Astrocyte of the spinal cord (primary cell): ENCODE measurements at regions not wholly inside any gene's neighbourhood (a gene's known extent, or its start where the extent isn't known, plus 50 kb on each side); places are given as distances from the start of the nearest gene placed in this dataset.

Experiments used
- DNase-seq: peaks from one replicate; pipeline ENCODE4 v3.0.0; 2011; ENCODE audit warnings: low read depth, low spot score
- H3K4me3 ChIP-seq: 2 replicates; pipeline ENCODE4 v1.5.1; 2011; ENCODE audit warnings: low read depth, mild to moderate bottlenecking, low read length, moderate library complexity
- in situ Hi-C: cut with HindIII; loops from 2 replicates; pipeline ENCODE4 v1.10.0; 2017; ENCODE audit warnings: low sequenced_read_pairs
- TF ChIP-seq, protein P1 (sequence below): IDR thresholded peaks from 2 replicates; pipeline ENCODE4 v1.5.1; 2012; ENCODE audit warnings: low read depth, mild to moderate bottlenecking, low read length, inconsistent platforms

DNA sequence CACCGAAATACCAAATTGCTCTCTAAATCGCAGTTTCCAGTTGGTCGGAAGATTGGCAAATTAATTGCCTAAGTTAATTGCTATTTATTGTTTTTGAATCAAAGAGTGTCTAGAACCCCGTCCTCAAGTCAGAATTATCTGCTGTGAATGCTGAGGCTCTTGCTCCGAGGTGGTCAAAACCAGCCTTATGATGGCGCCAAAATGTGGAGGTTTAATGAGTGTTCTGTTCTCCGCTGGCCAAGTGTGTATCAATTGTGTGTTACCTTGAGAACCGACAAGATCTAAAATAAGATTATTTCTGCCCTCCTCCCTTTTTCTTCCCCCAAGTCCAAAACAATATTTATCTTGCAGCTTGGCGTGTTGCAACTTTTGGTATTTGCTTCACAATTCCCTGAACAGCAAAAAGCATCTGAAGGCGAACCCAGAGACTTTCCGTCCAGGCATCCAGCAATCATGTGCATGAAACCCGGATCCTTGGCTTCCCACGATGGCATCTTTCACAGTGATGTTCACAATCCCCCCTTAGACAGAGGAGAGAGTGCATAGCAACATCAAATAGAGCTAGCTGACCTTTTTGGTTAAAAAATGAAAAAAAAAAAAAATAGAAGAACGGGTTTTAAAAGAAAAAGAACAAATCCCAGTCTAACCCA is 323.0 kb downstream of the MYCN start:
- no peak for DNase-seq
- in situ Hi-C loops: no loop called here
- TF ChIP-seq, protein P1, sequence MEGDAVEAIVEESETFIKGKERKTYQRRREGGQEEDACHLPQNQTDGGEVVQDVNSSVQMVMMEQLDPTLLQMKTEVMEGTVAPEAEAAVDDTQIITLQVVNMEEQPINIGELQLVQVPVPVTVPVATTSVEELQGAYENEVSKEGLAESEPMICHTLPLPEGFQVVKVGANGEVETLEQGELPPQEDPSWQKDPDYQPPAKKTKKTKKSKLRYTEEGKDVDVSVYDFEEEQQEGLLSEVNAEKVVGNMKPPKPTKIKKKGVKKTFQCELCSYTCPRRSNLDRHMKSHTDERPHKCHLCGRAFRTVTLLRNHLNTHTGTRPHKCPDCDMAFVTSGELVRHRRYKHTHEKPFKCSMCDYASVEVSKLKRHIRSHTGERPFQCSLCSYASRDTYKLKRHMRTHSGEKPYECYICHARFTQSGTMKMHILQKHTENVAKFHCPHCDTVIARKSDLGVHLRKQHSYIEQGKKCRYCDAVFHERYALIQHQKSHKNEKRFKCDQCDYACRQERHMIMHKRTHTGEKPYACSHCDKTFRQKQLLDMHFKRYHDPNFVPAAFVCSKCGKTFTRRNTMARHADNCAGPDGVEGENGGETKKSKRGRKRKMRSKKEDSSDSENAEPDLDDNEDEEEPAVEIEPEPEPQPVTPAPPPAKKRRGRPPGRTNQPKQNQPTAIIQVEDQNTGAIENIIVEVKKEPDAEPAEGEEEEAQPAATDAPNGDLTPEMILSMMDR: no peak
- no peak overlapping the region for H3K4me3 ChIP-seq

DNA sequence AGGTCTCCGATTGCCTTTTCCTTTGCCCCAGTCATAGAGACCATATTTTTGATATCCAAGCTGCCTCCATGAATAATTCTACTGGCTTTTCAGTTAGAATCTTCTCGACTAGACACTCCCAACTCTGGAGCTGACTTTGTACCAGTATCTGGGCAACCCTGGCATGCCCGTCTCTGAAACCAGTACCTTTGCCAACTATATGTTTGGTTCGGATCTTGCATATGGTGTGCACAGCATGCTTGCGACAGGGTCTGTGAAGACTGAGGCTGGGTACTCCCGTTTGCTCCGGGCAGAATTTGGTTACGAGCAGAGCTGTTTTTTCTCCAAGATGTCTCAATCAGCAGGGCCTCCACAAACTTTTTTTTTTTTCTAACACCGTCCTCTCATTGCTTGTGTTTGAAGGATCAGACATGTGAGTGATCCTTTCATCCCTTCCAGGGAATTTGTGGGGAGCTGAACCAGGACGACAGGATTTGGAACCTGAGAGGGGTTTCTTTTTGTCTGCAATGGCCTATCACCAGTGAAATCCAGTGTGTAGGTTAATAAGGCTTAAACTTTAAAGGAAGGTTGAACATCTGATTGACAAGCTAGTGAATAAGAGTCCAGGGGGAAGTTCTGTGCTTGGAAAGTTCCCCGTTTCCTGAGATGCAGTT is 322.3 kb downstream of the MYCN start:
- TF ChIP-seq, protein P1: no peak
- H3K4me3 ChIP-seq: no peak overlapping the region
- in situ Hi-C loops: no loop called here
- DNase-seq: no peak

DNA sequence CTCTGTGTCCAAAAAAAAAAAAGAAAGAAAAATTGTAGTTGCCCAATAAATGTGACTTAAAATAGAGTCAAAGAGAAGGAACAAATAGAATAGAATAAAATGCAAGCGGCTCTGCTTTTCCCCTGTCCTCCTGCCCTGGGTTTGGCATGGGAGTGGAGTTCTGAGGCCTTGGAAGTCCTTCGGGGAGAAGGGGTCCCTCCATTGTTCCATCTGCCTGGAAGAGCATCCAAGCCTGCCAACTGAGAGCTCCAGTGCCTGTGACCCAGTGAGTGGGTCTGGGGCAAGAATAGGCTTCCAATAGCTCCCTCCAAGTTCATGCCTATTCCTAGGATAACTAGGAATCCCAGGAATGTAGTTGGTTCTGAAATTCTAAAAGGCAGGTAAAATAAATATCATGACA is 321.4 kb downstream of the MYCN start:
- TF ChIP-seq, protein P1: no peak
- in situ Hi-C loops: no loop called here
- H3K4me3 ChIP-seq: no peak overlapping the region
- DNase-seq: no peak

DNA sequence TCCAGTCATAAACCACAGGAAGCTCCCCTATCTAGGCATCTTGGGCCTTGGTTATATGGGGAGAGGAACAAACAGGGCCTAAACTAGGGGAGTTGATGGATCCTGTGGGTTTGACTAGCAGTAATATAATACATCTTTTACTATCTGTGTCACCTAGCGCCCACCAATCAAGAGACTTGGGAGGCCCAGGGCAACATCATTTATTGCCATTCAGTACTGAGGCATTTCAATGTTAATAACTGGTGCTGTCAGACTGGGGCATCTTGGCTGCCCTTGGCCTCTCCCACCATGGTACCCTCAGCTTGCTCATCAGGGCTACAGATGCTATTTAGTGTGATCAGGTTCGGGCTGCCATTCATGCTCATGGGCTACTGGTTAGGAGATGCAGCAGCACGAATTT is 320.7 kb downstream of the MYCN start:
- no peak for DNase-seq
- H3K4me3 ChIP-seq: no peak overlapping the region
- TF ChIP-seq, protein P1: no peak
- in situ Hi-C loops: no loop called here

DNA sequence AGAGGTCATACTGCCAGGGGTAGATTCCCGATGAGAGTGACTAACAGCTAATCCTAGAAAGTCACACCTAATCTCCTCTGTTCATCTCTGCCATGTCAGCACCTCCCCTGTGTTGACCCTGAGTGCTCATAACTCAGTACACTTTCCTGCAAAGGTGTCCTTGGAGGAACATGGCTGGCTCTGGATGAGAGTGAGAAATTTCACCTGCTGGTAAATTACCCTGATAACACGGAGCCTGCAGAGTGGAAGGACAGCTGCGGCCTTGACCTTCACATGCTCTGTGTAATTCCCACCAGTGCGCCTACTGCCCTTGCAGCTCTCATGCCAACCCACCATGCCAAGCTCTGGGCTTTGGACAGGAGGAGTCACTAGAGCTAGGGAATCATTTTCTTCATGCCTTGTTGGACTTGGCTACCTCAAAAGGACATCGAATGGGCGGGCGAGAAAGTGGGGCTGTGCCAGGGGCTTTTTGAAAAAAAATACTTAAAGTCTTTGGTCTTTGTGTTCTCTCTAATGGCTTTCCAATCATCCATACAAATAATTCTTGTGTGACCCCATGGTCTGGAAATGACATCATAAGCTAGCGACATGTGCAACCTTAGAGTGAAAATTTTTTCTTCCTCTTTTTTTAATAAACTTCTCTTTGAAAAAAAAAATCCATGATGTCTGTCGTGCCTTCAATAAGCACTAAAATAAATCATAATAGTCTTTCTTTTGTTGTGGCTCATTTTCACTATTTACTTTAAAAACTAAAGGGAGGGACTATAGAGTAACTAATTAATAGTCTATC is 319.9 kb downstream of the MYCN start:
- in situ Hi-C loops: no loop called here
- no peak overlapping the region for H3K4me3 ChIP-seq
- DNase-seq: no peak
- TF ChIP-seq, protein P1: no peak

DNA sequence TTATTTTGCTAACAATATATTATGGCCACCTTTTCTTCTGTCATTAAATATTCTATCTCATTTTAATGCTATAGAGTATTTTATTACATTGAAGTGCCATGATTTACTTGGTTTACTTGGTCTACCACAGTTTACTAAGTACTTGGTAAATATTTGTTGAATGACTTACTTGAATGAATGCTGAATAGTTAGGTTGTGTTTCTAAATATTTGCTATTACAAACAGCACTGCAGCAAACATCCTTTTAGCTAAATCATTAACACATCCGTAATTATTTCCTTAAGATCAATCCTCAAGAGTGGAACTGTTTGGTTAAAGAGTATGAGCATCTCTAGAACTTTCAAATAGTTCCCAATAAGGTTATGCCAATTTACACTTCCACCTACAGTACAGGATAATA is 318.7 kb downstream of the MYCN start:
- TF ChIP-seq, protein P1: no peak
- in situ Hi-C loops: no loop called here
- no peak overlapping the region for H3K4me3 ChIP-seq
- DNase-seq: no peak
